BJ (cell line): ENCODE measurements at regions not wholly inside any gene's neighbourhood (a gene's known extent, or its start where the extent isn't known, plus 50 kb on each side); places are given as distances from the start of the nearest gene placed in this dataset.

ENCODE experiments used
- CTCF ChIA-PET: fragments of 350-600 bp; formaldehyde crosslinking; extraction: SDS; loops from one replicate; lab custom pipeline; 2021; ENCODE audit warnings: antibody characterized with exemption, inconsistent platforms; lab: Yijun Ruan, JAX
- POLR2A ChIA-PET: fragments of 300-600 bp; sonication (Branson Sonifier 250); formaldehyde crosslinking; extraction: SDS; loops from one replicate; lab custom pipeline; 2021; ENCODE audit warnings: antibody characterized with exemption; lab: Charles Lee
- DNase-seq: peaks from one replicate; pipeline ENCODE4 v3.0.0-alpha.2; 2011; ENCODE audit warnings: low read depth
- H3K27me3 ChIP-seq: 2 replicates; pipeline ENCODE4 v1.6.0; 2011; ENCODE audit warnings: low read length; ENCODE audit not compliant: control insufficient read depth, insufficient read depth
- H3K36me3 ChIP-seq: 2 replicates; pipeline ENCODE4 v1.5.1; 2011; ENCODE audit warnings: low read length; ENCODE audit not compliant: control insufficient read depth, insufficient read depth
- H3K4me3 ChIP-seq: 2 replicates; pipeline ENCODE4 v1.5.1; 2011; ENCODE audit warnings: low read depth, mild to moderate bottlenecking, control low read depth, low read length
- CTCF ChIP-seq: IDR thresholded peaks from 2 replicates; pipeline ENCODE4 v1.5.1; 2011; ENCODE audit warnings: low read depth, mild to moderate bottlenecking, control low read depth, inconsistent platforms, low read length, moderate library complexity; ENCODE audit not compliant: insufficient read depth

- POLR2A ChIA-PET: no interaction called here
- no peak for DNase-seq
Observed at GRCh38 chr6:9878535-9878934, 536.3 kb downstream of the TFAP2A start.

GRCh38 chr6:9875605-9876353, 539.1 kb downstream of the TFAP2A start:
- CTCF ChIA-PET: no interaction called here
- no peak for TF ChIP-seq CTCF

More at GRCh38 chr6:9878535-9878934, 536.3 kb downstream of the TFAP2A start:
- CTCF ChIA-PET: no interaction called here
- Histone ChIP-seq H3K4me3 (no peak overlapping the region), H3K36me3 (no peaks in the 10 kb centered on the region), H3K27me3 (no peaks in the 10 kb centered on the region; the same call in 1 of the 2 replicates)
- TF ChIP-seq CTCF: no peak

GRCh38 chr6:9862603-9863167, 552.2 kb downstream of the TFAP2A start:
- no peak for TF ChIP-seq CTCF
- H3K27me3 ChIP-seq: no peaks in the 10 kb centered on the region
- no peak for DNase-seq
- POLR2A ChIA-PET: no interaction called here
- H3K4me3 ChIP-seq: no peak overlapping the region
- CTCF ChIA-PET: no interaction called here
- H3K36me3 ChIP-seq: no peaks in the 10 kb centered on the region

More at GRCh38 chr6:9875605-9876353, 539.1 kb downstream of the TFAP2A start:
- Histone ChIP-seq H3K4me3 (no peak overlapping the region), H3K27me3 (no peaks in the 10 kb centered on the region; the same call in 1 of the 2 replicates), H3K36me3 (no peaks in the 10 kb centered on the region)
- peak; percentile 5 for DNase-seq
- POLR2A ChIA-PET: no interaction called here

GRCh38 chr6:9851541-9852380, 563.1 kb downstream of the TFAP2A start:
- Histone ChIP-seq H3K4me3 (no peak overlapping the region), H3K27me3 (no peaks in the 10 kb centered on the region), H3K36me3 (no peaks in the 10 kb centered on the region)
- 0 out of 2 replicates have a peak, but pooled peaks have one; percentile 4 for TF ChIP-seq CTCF
- ChIA-PET POLR2A (no interaction called here), CTCF (interaction anchor here (0.5 kb wide), 1 partner anchor 967 kb away, joined by 3 read pairs; no protein-coding TSS in a partner anchor)
- DNase-seq: no peak

- Histone ChIP-seq H3K36me3 (no peaks in the 10 kb centered on the region), H3K4me3 (no peak overlapping the region), H3K27me3 (no peaks in the 10 kb centered on the region)
- ChIA-PET POLR2A (no interaction called here), CTCF (no interaction called here)
- no peak for TF ChIP-seq CTCF
- no peak for DNase-seq
Observed at GRCh38 chr6:9851006-9851405, 563.9 kb downstream of the TFAP2A start.
